Choroid plexus epithelial cell (primary cell): ENCODE measurements at regions not wholly inside any gene's neighbourhood (a gene's known extent, or its start where the extent isn't known, plus 50 kb on each side); places are given as distances from the start of the nearest gene placed in this dataset.

ENCODE experiments used
- DNase-seq: peaks from one replicate; pipeline ENCODE4 v3.0.0-alpha.2; 2010; ENCODE audit warnings: low read depth
- H3K4me3 ChIP-seq: 2 replicates; pipeline ENCODE4 v1.5.1; 2011; ENCODE audit warnings: low read depth, mild to moderate bottlenecking, control low read depth, low read length, moderate library complexity
- TF ChIP-seq, protein P1 (sequence below): conservative IDR thresholded peaks from 2 replicates; pipeline ENCODE4 v1.5.1; 2011; ENCODE audit warnings: low read depth, mild to moderate bottlenecking, control low read depth, inconsistent platforms, low read length, moderate library complexity

DNA sequence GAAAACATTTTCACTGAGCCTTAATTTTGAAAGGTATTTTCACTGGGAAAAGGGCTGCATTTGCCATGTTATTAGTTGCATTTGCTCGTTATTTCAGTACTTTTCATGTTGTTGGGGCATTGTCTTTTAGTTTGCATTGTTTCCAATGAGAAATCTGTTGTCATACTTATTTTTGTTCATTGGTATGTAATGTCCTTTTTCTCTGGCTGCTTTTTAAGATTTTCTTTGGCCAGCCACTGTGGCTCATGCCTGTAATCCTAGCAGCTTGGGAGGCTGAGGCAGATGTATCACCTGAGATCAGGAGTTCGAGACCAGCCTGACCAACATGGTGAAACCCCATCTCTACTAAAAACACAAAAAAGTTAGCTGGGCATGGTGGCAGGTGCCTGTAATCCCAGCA is 379.9 kb downstream of the SAMD5 start:
- no peak for DNase-seq
- no peak overlapping the region for H3K4me3 ChIP-seq
- TF ChIP-seq, protein P1, sequence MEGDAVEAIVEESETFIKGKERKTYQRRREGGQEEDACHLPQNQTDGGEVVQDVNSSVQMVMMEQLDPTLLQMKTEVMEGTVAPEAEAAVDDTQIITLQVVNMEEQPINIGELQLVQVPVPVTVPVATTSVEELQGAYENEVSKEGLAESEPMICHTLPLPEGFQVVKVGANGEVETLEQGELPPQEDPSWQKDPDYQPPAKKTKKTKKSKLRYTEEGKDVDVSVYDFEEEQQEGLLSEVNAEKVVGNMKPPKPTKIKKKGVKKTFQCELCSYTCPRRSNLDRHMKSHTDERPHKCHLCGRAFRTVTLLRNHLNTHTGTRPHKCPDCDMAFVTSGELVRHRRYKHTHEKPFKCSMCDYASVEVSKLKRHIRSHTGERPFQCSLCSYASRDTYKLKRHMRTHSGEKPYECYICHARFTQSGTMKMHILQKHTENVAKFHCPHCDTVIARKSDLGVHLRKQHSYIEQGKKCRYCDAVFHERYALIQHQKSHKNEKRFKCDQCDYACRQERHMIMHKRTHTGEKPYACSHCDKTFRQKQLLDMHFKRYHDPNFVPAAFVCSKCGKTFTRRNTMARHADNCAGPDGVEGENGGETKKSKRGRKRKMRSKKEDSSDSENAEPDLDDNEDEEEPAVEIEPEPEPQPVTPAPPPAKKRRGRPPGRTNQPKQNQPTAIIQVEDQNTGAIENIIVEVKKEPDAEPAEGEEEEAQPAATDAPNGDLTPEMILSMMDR, result no peak

DNA sequence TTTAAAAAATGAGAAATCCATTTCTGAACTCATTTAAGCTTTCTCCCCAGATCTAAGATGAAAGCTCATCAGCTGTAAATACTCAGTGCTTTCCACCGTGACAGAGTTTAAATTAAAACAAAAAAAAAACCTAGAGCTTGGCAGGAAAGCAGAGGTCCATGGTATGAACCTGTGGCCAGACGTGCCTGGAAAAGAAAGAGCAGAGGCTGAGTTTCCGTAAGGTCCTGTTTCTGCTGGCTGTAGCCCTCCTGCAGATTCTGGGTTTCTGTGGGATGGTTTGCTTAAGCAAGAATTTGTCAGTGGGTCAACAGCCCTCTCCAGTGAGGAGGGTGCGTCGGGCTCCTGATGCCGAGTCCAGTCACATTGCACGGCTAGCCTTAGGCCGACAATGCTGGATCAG is 383.2 kb downstream of the SAMD5 start:
- TF ChIP-seq, protein P1, result no peak
- DNase-seq, result no peak
- no peak overlapping the region for H3K4me3 ChIP-seq

DNA sequence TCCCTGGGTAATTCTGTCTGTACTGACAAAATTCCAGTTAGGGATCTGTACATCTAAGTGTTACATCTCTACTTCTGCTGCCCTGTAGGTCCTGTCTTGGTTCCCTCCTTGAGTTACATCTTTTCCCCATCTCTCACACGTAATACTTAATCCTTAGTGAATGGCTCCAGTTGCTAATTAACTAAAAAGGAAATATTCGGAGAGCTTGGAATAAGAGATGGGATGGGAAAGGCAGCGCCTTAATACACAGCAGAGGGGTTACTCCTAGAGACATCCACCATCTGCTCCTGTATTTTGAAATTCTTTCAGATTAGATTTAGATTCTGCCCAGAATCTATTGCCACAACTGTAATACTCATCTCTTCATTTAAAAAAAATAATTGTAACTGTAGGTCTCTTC is 384.0 kb downstream of the SAMD5 start:
- no peak overlapping the region for H3K4me3 ChIP-seq
- no peak for DNase-seq
- TF ChIP-seq, protein P1, result no peak

DNA sequence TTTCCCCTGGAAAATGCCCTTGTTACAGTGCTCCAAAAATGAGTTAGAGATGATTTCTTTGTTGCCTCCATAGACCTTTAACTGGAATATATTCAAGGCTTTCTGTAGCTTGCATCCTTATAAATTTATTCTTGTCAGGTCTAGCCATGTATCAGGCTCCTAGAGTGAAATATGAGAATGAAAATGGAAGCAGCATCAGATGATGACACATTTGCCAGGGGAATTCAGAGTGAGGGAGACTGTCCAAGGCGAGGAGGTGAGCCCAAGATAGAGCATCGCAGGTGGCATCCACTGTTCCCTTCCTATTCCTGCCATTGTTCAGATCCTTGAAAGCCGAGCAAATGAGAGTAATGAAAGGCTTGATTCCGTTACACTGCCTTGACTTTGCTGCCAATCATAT is 386.8 kb downstream of the SAMD5 start:
- DNase-seq, result no peak
- TF ChIP-seq, protein P1, result no peak
- H3K4me3 ChIP-seq, result no peak overlapping the region

DNA sequence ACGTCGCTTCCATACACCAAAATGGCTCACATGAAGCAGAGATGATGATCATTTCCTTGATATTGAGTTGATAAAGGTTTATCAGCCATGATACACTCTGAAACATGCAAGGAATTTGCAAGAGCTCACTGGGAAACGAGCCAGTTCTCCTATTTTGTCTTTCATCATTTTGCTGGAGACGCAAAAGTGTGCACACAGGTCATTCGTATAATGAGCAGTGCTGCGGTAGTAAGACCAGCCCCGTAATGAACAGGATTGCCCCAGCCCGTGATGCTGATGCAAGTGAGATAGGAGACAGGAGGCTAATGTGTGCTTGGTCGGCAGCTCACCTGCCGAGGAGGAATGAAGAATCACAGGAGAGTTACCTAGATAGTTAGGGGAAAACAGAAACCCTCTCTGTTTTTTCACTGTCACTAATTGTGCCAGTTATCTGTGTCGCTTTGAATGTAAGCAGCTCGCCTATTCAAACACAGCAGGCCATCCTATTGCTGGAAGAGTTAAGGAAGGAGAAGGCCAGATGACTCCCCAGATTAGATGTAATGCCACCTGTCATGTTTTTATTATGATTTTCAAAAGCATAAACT is 391.8 kb downstream of the SAMD5 start:
- TF ChIP-seq, protein P1, result no peak
- H3K4me3 ChIP-seq, result no peak overlapping the region

DNA sequence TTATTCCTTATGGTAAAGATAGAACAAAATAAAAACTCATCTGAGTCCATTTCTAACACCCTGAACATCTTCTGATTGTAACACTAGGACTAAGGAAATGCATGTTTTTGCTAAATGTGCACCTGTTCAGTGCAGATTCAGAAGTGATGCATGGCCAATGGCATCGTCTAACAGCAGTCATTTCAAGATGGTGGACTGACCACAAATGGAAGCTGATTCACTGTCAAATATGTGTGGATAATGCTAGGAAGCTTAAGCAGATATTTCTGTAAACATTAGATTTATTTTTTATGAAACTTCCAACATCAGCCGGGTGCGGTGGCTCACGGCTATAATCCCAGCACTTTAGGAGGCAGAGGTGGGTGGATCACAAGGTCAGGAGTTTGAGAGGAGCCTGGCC is 394.8 kb downstream of the SAMD5 start:
- DNase-seq, result no peak
- no peak overlapping the region for H3K4me3 ChIP-seq
- TF ChIP-seq, protein P1, result no peak

More for the DNA sequence above, 391.8 kb downstream of the SAMD5 start:
- DNase-seq, result peak; percentile 32

DNA sequence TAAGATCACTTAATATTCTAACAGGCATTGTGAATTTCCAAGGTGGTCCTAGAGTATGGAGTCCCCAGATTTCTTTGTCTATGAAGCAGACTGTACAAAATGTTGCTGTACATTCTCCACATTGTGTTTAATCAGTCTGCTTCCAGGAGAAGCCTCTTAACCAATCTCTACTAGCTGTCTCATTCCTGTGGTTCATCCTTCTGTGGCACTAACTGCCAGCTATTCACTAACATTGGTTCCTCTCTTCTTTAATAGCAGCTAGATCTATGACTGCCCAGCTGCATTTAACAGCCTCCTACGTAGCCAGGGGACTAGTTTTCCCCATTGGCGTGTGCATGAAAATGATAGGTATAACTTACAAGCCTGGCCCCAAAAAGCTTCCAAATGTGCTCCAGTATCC is 395.4 kb downstream of the SAMD5 start:
- TF ChIP-seq, protein P1, result no peak
- peak; percentile 3 for DNase-seq
- H3K4me3 ChIP-seq, result no peak overlapping the region
